ENCODE measurements at regions not wholly inside any gene's neighbourhood (a gene's known extent, or its start where the extent isn't known, plus 50 kb on each side); places are given as distances from the start of the nearest gene placed in this dataset.

DNA sequence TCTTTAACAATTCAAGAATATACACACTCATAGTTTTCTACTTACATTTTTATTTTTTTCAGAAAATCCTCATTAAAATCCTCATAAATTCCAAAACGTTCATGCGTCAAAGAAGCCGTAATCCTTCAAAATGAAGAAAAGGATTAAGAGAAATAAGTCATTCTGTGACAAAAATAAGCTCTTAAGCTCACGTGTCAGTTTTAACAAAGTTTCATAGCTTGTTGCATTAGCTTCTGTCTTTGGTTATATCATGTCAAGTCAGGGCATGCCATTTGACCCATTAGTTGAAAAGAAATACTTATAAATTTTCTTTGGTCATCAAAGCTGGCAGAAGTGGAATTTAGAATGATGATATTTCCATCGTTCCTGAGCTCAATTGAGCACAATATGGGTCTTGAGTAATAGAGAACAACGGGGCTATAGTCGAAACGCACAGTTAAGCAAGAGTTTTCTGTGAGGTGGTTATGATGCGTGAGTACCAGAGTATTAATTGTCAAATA lies 185.2 kb upstream of the CTSO start:
- Histone ChIP-seq H3K27me3 (ENCODE audit: low read length) (no peaks in the 10 kb centered on the region), H3K79me2 (ENCODE audit: insufficient read depth, low read length) (no peaks in the 10 kb centered on the region), H3K36me3 (ENCODE audit: low read length) (no peaks in the 10 kb centered on the region), H3K9me3 (ENCODE audit: insufficient read depth, low read length) (no peaks in the 10 kb centered on the region), H3K27ac (ENCODE audit: low read depth, low read length) (no peak overlapping the region), H3K9me2 (replicated peaks; ENCODE audit: insufficient read depth, low read length) (no peaks in the 10 kb centered on the region), H3K9ac (ENCODE audit: low read length) (no peak overlapping the region), H2AFZ (ENCODE audit: low read depth, low read length, severe bottlenecking) (no peak overlapping the region), H3K4me3 (ENCODE audit: insufficient read depth, low read length, poor library complexity, severe bottlenecking) (no peak overlapping the region), H3F3A (ENCODE audit: insufficient read depth) (no peaks in the 10 kb centered on the region), H4K20me1 (ENCODE audit: low read depth, low read length) (no peaks in the 10 kb centered on the region), H3K4me2 (ENCODE audit: low read depth, low read length, poor library complexity, severe bottlenecking) (no peak overlapping the region)
- TF ChIP-seq CTCF (IDR thresholded peaks at IDR 0.05; ENCODE audit: insufficient read depth, low read length, poor library complexity, severe bottlenecking), result no peak
- no peak for TF ChIP-seq EZH2phosphoT487 (conservative IDR thresholded peaks at IDR 0.05; ENCODE audit: low read length)

DNA sequence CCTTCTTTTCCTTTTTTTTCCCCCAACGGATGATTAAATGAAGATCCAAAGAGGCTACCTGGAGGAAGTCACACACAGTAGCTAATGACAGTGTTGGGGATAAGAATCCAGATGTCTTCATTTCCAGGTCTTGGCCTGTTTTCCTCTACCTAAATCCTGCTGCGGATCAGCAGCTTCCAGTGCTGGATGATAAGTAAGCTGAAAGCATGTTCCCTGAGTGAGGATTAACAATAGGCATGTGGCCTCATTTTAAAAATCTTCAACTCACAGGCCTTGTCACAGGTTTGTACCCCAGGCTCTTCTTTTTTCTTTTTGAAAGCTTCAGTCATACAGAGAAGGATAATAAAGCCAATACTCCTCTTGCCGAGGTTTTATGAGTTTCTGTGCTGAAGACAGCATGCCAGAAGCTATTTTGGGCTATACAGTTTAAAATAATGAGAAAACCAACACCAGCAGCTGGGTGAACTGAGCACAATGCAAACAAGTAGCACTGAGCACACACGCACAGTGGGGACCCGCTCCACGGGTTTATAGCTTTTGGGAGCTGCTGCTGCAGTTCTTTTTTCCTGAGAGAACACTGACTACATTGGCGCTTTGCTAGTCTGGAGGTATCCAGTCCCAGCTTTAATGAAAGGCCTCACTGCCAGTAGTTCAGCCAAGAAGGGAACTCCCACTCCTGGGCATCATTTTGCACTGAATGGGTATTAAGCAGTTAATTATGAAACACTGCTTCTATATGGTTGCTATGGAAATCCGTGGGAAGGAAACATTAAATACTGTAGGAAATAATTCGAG lies 184.2 kb upstream of the CTSO start:
- H3K36me3 ChIP-seq (ENCODE audit: low read length), result no peaks in the 10 kb centered on the region
- H3K4me2 ChIP-seq (ENCODE audit: low read depth, low read length, poor library complexity, severe bottlenecking), result no peak overlapping the region
- no peaks in the 10 kb centered on the region for H4K20me1 ChIP-seq (ENCODE audit: low read depth, low read length)
- H3K27me3 ChIP-seq (ENCODE audit: low read length), result no peaks in the 10 kb centered on the region
- H3K9ac ChIP-seq (ENCODE audit: low read length), result no peak overlapping the region
- H3K9me3 ChIP-seq (ENCODE audit: insufficient read depth, low read length), result no peaks in the 10 kb centered on the region
- H3K9me2 ChIP-seq (replicated peaks; ENCODE audit: insufficient read depth, low read length), result no peaks in the 10 kb centered on the region
- TF ChIP-seq EZH2phosphoT487 (conservative IDR thresholded peaks at IDR 0.05; ENCODE audit: low read length), result no peak
- TF ChIP-seq CTCF (IDR thresholded peaks at IDR 0.05; ENCODE audit: insufficient read depth, low read length, poor library complexity, severe bottlenecking), result no peak
- no peaks in the 10 kb centered on the region for H3K79me2 ChIP-seq (ENCODE audit: insufficient read depth, low read length)
- H2AFZ ChIP-seq (ENCODE audit: low read depth, low read length, severe bottlenecking), result no peak overlapping the region
- no peaks in the 10 kb centered on the region for H3F3A ChIP-seq (ENCODE audit: insufficient read depth)
- no peak overlapping the region for H3K27ac ChIP-seq (ENCODE audit: low read depth, low read length)
- no peak overlapping the region for H3K4me3 ChIP-seq (ENCODE audit: insufficient read depth, low read length, poor library complexity, severe bottlenecking)

DNA sequence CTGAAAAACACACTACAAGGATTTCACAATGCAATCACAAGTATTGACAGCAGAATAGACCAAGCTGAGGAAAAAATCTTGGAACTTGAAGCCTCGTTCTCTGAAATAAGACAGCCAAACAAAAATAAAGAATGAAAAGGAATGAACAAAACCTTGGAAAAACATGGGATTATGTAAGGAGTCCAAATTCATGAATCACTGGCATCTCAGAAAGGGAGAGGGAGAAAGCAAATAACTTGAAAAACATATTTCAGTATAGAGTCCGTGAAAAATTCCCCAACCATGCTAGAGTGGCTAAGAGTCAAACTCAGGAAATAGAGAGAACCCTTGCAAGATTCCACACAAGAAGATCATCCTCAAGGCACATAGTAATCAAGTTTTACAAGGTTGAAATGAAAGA lies 178.5 kb upstream of the CTSO start:
- H3K9ac ChIP-seq (ENCODE audit: low read length), result no peak overlapping the region
- no peak overlapping the region for H3K27ac ChIP-seq (ENCODE audit: low read depth, low read length)
- no peaks in the 10 kb centered on the region for H3F3A ChIP-seq (ENCODE audit: insufficient read depth)
- no peaks in the 10 kb centered on the region for H4K20me1 ChIP-seq (ENCODE audit: low read depth, low read length)
- no peaks in the 10 kb centered on the region for H3K27me3 ChIP-seq (ENCODE audit: low read length)
- no peak overlapping the region for H3K4me3 ChIP-seq (ENCODE audit: insufficient read depth, low read length, poor library complexity, severe bottlenecking)
- H3K4me2 ChIP-seq (ENCODE audit: low read depth, low read length, poor library complexity, severe bottlenecking), result no peak overlapping the region
- TF ChIP-seq EZH2phosphoT487 (conservative IDR thresholded peaks at IDR 0.05; ENCODE audit: low read length) (no peak), CTCF (IDR thresholded peaks at IDR 0.05; ENCODE audit: insufficient read depth, low read length, poor library complexity, severe bottlenecking) (no peak)
- H3K79me2 ChIP-seq (ENCODE audit: insufficient read depth, low read length), result no peaks in the 10 kb centered on the region
- no peak overlapping the region for H2AFZ ChIP-seq (ENCODE audit: low read depth, low read length, severe bottlenecking)
- no peaks in the 10 kb centered on the region for H3K36me3 ChIP-seq (ENCODE audit: low read length)
- H3K9me3 ChIP-seq (ENCODE audit: insufficient read depth, low read length), result no peaks in the 10 kb centered on the region
- H3K9me2 ChIP-seq (replicated peaks; ENCODE audit: insufficient read depth, low read length), result no peaks in the 10 kb centered on the region
